ENCODE measurements at regions not wholly inside any gene's neighbourhood (a gene's known extent, or its start where the extent isn't known, plus 50 kb on each side); places are given as distances from the start of the nearest gene placed in this dataset.

- TF ChIP-seq SMAD4 (CRISPR knock-in tag; conservative IDR thresholded peaks at IDR 0.05), result no peak
- no peak for TF ChIP-seq CREB1 (IDR thresholded peaks at IDR 0.05)
- TF ChIP-seq CREB1 (CRISPR knock-in tag; IDR thresholded peaks at IDR 0.05), result no peak
- TF ChIP-seq, protein P1, sequence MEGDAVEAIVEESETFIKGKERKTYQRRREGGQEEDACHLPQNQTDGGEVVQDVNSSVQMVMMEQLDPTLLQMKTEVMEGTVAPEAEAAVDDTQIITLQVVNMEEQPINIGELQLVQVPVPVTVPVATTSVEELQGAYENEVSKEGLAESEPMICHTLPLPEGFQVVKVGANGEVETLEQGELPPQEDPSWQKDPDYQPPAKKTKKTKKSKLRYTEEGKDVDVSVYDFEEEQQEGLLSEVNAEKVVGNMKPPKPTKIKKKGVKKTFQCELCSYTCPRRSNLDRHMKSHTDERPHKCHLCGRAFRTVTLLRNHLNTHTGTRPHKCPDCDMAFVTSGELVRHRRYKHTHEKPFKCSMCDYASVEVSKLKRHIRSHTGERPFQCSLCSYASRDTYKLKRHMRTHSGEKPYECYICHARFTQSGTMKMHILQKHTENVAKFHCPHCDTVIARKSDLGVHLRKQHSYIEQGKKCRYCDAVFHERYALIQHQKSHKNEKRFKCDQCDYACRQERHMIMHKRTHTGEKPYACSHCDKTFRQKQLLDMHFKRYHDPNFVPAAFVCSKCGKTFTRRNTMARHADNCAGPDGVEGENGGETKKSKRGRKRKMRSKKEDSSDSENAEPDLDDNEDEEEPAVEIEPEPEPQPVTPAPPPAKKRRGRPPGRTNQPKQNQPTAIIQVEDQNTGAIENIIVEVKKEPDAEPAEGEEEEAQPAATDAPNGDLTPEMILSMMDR (IDR thresholded peaks at IDR 0.05 in 2 of 3, conservative IDR thresholded peaks at IDR 0.05 in 1 of 3; ENCODE audit: insufficient read depth in 2 of 3, low read depth in 1 of 3, low read length in 3 of 3), result no peak
- no peak for TF ChIP-seq LEF1 (IDR thresholded peaks at IDR 0.05)
- TF ChIP-seq POLR2A (conservative IDR thresholded peaks at IDR 0.05), result no peak
- TF ChIP-seq PPARD (CRISPR knock-in tag; IDR thresholded peaks at IDR 0.05), result no peak
- no peak for TF ChIP-seq ZNF184 (CRISPR knock-in tag; IDR thresholded peaks at IDR 0.05)
- TF ChIP-seq, protein P2, sequence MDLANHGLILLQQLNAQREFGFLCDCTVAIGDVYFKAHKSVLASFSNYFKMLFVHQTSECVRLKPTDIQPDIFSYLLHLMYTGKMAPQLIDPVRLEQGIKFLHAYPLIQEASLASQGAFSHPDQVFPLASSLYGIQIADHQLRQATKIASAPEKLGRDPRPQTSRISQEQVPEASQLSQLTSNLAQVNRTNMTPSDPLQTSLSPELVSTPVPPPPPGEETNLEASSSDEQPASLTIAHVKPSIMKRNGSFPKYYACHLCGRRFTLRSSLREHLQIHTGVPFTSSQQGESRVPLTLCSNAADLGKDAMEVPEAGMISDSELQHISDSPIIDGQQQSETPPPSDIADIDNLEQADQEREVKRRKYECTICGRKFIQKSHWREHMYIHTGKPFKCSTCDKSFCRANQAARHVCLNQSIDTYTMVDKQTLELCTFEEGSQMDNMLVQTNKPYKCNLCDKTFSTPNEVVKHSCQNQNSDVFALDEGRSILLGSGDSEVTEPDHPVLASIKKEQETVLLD (IDR thresholded peaks at IDR 0.05), result no peak
- no peak for TF ChIP-seq NBN (IDR thresholded peaks at IDR 0.05; ENCODE audit: low read depth)
- TF ChIP-seq ARNT (IDR thresholded peaks at IDR 0.05), result no peak
- no peak for TF ChIP-seq EZH2 (IDR thresholded peaks at IDR 0.05; ENCODE audit: borderline replicate concordance, low read depth, low read length)
These were observed 215.1 kb upstream of the CNTN4 start for GRCh38 chr3:1883534-1883933.
